GM12892 (cell line): ENCODE measurements at regions not wholly inside any gene's neighbourhood (a gene's known extent, or its start where the extent isn't known, plus 50 kb on each side); places are given as distances from the start of the nearest gene placed in this dataset.

Experiments used
- POLR2A ChIP-seq: IDR thresholded peaks from 2 replicates; pipeline ENCODE4 v1.6.1; 2011; ENCODE audit warnings: low read depth, low read length, control low read depth
- POLR2AphosphoS5 ChIP-seq: IDR thresholded peaks from 2 replicates; pipeline ENCODE4 v1.6.1; 2011; ENCODE audit warnings: low read depth, low read length, control low read depth

DNA sequence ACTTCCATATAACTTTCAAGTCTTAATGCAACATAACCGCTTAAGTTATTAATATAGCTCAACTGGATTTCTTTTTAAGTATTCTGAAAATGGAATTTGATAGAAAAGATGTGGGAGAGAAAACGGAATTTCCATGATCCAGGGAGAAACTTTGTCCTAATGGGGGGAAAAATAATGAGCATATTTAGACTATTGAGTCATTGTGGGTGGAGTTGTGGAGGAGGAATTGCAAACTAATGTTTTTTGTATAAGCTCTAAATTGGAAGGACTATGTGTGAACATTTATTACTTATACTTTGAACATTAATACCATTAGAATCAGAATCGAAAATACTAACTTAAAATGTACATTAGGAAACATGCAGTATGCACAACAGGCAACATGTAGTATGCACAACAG is 159.9 kb upstream of the NEGR1 start:
- TF ChIP-seq POLR2A (no peak), POLR2AphosphoS5 (no peak)
